SH-SY5Y (cell line): ENCODE measurements at regions not wholly inside any gene's neighbourhood (a gene's known extent, or its start where the extent isn't known, plus 50 kb on each side); places are given as distances from the start of the nearest gene placed in this dataset.

ENCODE experiments used
- GATA2 ChIP-seq: IDR thresholded peaks from 2 replicates; pipeline ENCODE4 v1.6.1; 2011; ENCODE audit warnings: mild to moderate bottlenecking, low read depth, low read length
- GATA3 ChIP-seq: IDR thresholded peaks from 2 replicates; pipeline ENCODE4 v1.6.1; 2011; ENCODE audit warnings: low read depth, mild to moderate bottlenecking, low read length, moderate library complexity

GRCh38 chr11:19519353-19519752, 193.3 kb upstream of the NAV2 start:
- TF ChIP-seq GATA3 = no peak
- no peak for TF ChIP-seq GATA2
